Ovary (tissue), 7 donors: ENCODE measurements at regions not wholly inside any gene's neighbourhood (a gene's known extent, or its start where the extent isn't known, plus 50 kb on each side); places are given as distances from the start of the nearest gene placed in this dataset.

Experiments
- DNase-seq, 5 donors: peaks; one replicate each; pipeline ENCODE4 v3.0.0-alpha.2; 2019 to 2020
- H3K27ac ChIP-seq, 2 donors: fragments of 200-600 bp; one replicate each; pipeline versions ENCODE4 v1.5.1 to v1.8.0; 2019 to 2022
- H3K27me3 ChIP-seq: fragments of 200-600 bp; one replicate; pipeline ENCODE4 v1.8.0; 2022
- H3K36me3 ChIP-seq: fragments of 200-600 bp; sonication (generic); one replicate; pipeline ENCODE4 v1.5.1; 2019
- H3K4me1 ChIP-seq: one replicate; pipeline ENCODE4 v1.8.1; 2013; ENCODE audit warnings: mild to moderate bottlenecking, moderate library complexity; ENCODE audit not compliant: insufficient read depth
- H3K4me3 ChIP-seq: fragments of 200-600 bp; sonication (generic); one replicate; pipeline ENCODE4 v1.5.1; 2017
- H3K9me3 ChIP-seq, 2 donors: fragments of 200-600 bp in 1 of 2; sonication (generic) in 1 of 2; one replicate each; pipeline versions ENCODE4 v1.5.1 to v1.8.1; 2013 to 2019; ENCODE audit warnings: mild to moderate bottlenecking in 1 of 2, moderate library complexity in 1 of 2
- CTCF ChIP-seq, 3 donors: fragments of 450-650 bp in 2 of 3; fragments of 200-600 bp in 1 of 3; IDR thresholded peaks; one replicate each; pipeline versions ENCODE4 v1.5.1 to v1.8.0; 2016 to 2022; ENCODE audit warnings: antibody characterized with exemption in 3 of 3, mild to moderate bottlenecking in 1 of 3
- EP300 ChIP-seq: sonication (generic); formaldehyde crosslinking; IDR thresholded peaks from one replicate; pipeline ENCODE4 v1.6.1; 2017; ENCODE audit warnings: antibody characterized with exemption
- POLR2A ChIP-seq: fragments of 450-650 bp; IDR thresholded peaks from one replicate; pipeline ENCODE4 v1.6.1; 2017; ENCODE audit warnings: antibody characterized with exemption, mild to moderate bottlenecking, moderate library complexity
- whole genome bisulfite sequencing, 3 donors: extraction: QIAGEN DNeasy Blood & Tissue Kit in 1 of 3; methylation state at CpG; one replicate each; pipeline versions ENCODE4 v1.1.5 to v1.1.7; 2013 to 2017; 5-methylcytosine and 5-hydroxymethylcytosine counted together
- intact Hi-C, 4 donors: fragments of 100-400 bp; cut with DNase I; formaldehyde crosslinking; loops; one replicate each; pipeline versions ENCODE4 v1.11.0 to v1.15.1; 2022 to 2023
- donor health status: DM: no; HTN: no; CAD: no; lungs with moderate emphysema.
- donor health status: DM: no; HTN: no; CAD: no.
- donor health status: Bipolar disorder and iron deficiency.
- donor health status: DM: no; HTN: no; CAD: no.
- donor health status: DM: yes; HTN: yes; CAD: no.

DNA sequence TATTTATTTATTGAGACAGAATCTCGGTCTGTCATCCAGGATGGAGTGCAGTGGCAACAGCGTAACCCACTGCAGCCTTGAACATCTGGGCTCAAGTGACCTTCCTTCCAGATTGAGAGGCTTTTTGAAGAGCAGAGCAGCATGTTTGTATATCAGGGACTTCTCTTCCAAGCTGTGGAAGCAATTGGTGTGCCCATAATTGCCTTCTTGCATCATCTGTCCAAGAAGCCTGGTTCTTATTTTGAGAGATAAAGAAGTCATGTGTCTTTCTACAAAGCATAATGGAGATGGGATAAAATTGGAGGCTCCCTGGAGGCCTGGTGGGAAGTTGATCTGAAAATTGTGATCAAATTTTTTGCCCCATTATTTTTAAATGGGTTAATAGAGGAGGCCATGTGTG, 183.8 kb upstream of the MCTP2 start:
- Histone ChIP-seq H3K36me3 (no peaks in the 10 kb centered on the region), H3K27ac (no peak overlapping the region), H3K27me3 (no peaks in the 10 kb centered on the region), H3K4me1 (no peaks in the 10 kb centered on the region), H3K9me3 (no peaks in the 10 kb centered on the region), H3K4me3 (no peak overlapping the region)
- WGBS, 3 donors = 88 to 93% (median 88%) methylated on average over 2 of the region's 2 CpGs
- no peak for TF ChIP-seq POLR2A
- TF ChIP-seq EP300 = no peak
- no peak for TF ChIP-seq CTCF (IDR thresholded peaks at IDR 0.05)
- intact Hi-C loops = no loop called here
- DNase-seq = no peak

DNA sequence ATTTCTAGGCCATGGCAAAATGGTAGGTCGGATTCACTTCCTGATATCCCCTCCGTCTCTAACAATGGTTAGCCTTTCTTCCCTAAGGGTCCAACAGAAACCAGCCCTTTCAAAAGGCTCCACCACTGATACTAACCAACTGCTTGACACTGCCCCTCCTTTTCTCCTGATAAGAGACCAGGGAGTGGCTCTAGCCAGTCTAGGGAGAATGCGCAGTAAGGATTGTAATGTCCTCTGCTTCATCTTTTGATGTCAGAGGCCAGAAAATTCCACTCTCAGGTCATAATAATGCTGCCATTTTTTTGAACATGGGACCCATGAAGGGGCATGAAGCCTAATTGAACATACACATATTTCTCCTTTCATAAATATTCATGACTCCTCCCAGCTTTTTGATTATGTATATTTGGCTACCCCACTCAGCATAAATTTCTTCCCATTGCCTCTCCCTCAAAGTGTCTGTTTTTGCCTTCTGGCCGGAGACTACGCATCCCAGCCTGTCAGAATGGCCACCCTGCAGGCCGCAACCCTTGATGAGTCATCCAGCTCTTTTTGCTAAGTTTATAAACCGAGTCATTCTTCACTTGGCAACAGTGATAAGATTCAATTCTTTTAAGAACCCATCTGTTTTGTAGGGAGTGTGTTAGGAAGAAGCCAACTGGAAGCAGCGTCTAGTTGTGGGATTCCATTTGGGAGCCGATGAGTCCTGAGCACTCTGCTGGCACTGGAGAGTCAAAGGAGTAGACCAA, 189.0 kb upstream of the MCTP2 start:
- H3K27ac ChIP-seq = no peak overlapping the region
- 60 to 67% (median 64%) methylated on average over 9 of the region's 9 CpGs for WGBS, 3 donors
- no peak for DNase-seq
- TF ChIP-seq EP300 = no peak
- TF ChIP-seq POLR2A = no peak
- TF ChIP-seq CTCF (IDR thresholded peaks at IDR 0.05) = no peak
- H3K27me3 ChIP-seq = no peaks in the 10 kb centered on the region
- no peak overlapping the region for H3K4me3 ChIP-seq
- no peaks in the 10 kb centered on the region for H3K9me3 ChIP-seq
- no peaks in the 10 kb centered on the region for H3K36me3 ChIP-seq
- H3K4me1 ChIP-seq = no peaks in the 10 kb centered on the region
- intact Hi-C loops = no loop called here

- H3K27ac ChIP-seq = no peak overlapping the region
- H3K4me1 ChIP-seq = no peaks in the 10 kb centered on the region
- H3K36me3 ChIP-seq = no peaks in the 10 kb centered on the region
- intact Hi-C loops = no loop called here
- H3K27me3 ChIP-seq = no peaks in the 10 kb centered on the region
- TF ChIP-seq POLR2A (no peak), EP300 (no peak), CTCF (IDR thresholded peaks at IDR 0.05) (no peak)
- no peak overlapping the region for H3K4me3 ChIP-seq
- WGBS, 3 donors = 55 to 60% (median 60%) methylated on average over 3 of the region's 3 CpGs
- no peak for DNase-seq
- no peaks in the 10 kb centered on the region for H3K9me3 ChIP-seq
These were observed 189.6 kb upstream of the MCTP2 start for GRCh38 chr15:94041746-94042145.

GRCh38 chr15:94040541-94041248, 190.7 kb upstream of the MCTP2 start:
- H3K4me1 ChIP-seq = no peaks in the 10 kb centered on the region
- H3K27me3 ChIP-seq = no peaks in the 10 kb centered on the region
- 33 to 49% (median 42%) methylated on average over 2 of the region's 2 CpGs for WGBS, 3 donors
- no peak for TF ChIP-seq EP300
- TF ChIP-seq CTCF (IDR thresholded peaks at IDR 0.05) = no peak
- TF ChIP-seq POLR2A = no peak
- no peak for DNase-seq
- H3K4me3 ChIP-seq = no peak overlapping the region
- intact Hi-C loops = no loop called here
- no peak overlapping the region for H3K27ac ChIP-seq
- H3K36me3 ChIP-seq = no peaks in the 10 kb centered on the region
- no peaks in the 10 kb centered on the region for H3K9me3 ChIP-seq
